ENCODE measurements at regions not wholly inside any gene's neighbourhood (a gene's known extent, or its start where the extent isn't known, plus 50 kb on each side); places are given as distances from the start of the nearest gene placed in this dataset.

DNA sequence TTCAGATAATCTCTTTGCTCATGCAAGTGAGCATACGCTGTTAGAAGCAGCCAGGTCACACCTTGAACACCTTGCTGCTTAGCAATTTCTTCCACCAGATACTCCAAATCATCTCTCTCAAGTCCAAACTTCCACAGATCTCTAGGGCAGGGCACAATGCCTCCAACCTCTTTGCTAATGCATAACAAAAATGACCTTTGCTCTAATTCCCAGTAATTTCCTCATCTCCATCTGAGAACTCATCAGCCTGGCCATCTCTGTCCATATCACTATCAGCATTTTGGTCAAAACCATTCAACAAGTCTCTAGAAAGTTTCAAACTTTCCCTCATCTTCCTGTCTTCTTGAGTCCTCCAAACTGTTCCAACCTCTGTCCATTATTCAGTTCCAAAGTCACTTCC, 139.3 kb upstream of the NR4A3 start:
- TF ChIP-seq, protein P1, sequence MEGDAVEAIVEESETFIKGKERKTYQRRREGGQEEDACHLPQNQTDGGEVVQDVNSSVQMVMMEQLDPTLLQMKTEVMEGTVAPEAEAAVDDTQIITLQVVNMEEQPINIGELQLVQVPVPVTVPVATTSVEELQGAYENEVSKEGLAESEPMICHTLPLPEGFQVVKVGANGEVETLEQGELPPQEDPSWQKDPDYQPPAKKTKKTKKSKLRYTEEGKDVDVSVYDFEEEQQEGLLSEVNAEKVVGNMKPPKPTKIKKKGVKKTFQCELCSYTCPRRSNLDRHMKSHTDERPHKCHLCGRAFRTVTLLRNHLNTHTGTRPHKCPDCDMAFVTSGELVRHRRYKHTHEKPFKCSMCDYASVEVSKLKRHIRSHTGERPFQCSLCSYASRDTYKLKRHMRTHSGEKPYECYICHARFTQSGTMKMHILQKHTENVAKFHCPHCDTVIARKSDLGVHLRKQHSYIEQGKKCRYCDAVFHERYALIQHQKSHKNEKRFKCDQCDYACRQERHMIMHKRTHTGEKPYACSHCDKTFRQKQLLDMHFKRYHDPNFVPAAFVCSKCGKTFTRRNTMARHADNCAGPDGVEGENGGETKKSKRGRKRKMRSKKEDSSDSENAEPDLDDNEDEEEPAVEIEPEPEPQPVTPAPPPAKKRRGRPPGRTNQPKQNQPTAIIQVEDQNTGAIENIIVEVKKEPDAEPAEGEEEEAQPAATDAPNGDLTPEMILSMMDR (conservative IDR thresholded peaks at IDR 0.05; ENCODE audit: low read depth, low read length): no peak
- no peak overlapping the region for H3K4me3 ChIP-seq (ENCODE audit: low read depth, low read length)

DNA sequence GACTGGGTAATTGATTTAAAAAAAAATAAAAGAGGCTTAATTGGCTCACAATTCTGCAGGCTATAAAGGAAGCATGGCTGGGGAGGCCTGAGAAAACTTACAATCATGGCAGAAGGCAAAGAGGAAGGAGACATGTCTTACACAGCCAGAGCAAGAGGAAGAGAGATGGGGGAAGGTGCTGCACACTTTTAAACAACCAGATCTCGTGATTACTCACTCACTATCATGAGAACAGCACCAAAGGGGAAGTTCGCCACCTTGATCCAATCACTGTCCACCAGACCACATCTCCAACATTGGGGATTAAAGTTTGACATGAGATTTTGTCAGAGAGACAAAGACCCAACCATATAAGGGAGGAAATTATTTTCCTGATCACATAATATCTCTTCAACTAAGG, 138.8 kb upstream of the NR4A3 start:
- no peak for DNase-seq (ENCODE audit: low read depth)
- TF ChIP-seq, protein P1 (conservative IDR thresholded peaks at IDR 0.05; ENCODE audit: low read depth, low read length): no peak
- H3K4me3 ChIP-seq (ENCODE audit: low read depth, low read length): no peak overlapping the region

More for the DNA sequence above, 139.3 kb upstream of the NR4A3 start:
- DNase-seq (ENCODE audit: low read depth): no peak

DNA sequence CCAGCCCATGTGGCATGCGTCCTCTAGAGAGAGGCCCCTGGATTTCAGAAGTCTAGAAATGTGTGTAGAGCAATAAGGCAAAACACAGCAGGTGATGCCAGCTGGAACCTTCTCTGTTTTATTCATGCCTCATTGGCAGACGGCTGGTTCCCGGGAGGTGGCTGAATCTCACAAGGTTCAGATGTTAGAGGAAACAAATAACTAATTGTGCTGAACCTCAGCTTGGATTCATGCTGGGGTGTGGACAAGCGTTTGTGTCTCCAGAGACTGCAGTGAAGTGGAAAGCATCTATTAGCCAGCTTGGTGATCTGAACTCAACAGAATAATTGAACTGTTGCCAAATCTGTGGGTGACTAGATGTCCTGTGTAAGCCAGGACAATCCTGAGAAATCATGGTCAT, 131.1 kb upstream of the NR4A3 start:
- no peak for DNase-seq (ENCODE audit: low read depth)
- H3K4me3 ChIP-seq (ENCODE audit: low read depth, low read length): no peak overlapping the region
- TF ChIP-seq, protein P1 (conservative IDR thresholded peaks at IDR 0.05; ENCODE audit: low read depth, low read length): no peak

DNA sequence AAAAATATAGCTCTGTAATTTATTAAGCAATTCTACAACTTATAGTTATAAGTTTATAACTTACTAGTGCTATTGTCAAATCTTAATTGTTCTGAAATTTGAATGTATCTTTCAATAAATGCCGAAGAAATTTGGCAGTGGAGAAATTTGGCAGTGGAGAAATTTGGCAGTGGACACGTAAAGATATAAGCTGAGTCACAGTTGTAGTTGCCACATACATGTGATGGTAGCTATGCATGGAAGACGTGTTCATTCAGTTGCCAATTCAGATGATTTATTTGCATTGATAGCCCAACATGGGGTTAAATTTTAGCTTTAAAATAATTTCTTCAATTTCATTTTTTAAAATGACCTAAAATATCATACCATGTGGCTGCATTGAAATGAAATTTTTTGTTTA, 127.8 kb upstream of the NR4A3 start:
- no peak for DNase-seq (ENCODE audit: low read depth)
- no peak overlapping the region for H3K4me3 ChIP-seq (ENCODE audit: low read depth, low read length)
- TF ChIP-seq, protein P1 (conservative IDR thresholded peaks at IDR 0.05; ENCODE audit: low read depth, low read length): no peak

DNA sequence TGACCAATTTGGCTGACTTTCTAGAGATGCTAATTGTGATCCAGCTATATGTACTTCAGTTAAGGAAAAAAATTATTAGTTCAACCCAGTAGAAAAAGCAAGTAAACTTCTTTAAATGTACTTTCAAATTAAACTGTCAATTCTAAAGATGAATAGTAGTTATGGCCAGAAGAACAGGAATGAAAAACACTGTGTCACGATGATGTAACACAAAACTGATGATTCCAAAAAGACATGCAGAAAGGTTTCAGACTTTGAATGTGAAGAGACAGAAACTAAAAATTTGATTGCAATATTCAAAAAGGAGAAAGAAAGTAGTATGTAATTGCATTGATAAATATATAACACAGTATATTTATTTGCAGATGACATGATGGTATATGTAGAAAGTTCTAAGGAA, 127.3 kb upstream of the NR4A3 start:
- H3K4me3 ChIP-seq (ENCODE audit: low read depth, low read length): no peak overlapping the region
- DNase-seq (ENCODE audit: low read depth): no peak
- TF ChIP-seq, protein P1 (conservative IDR thresholded peaks at IDR 0.05; ENCODE audit: low read depth, low read length): no peak

DNA sequence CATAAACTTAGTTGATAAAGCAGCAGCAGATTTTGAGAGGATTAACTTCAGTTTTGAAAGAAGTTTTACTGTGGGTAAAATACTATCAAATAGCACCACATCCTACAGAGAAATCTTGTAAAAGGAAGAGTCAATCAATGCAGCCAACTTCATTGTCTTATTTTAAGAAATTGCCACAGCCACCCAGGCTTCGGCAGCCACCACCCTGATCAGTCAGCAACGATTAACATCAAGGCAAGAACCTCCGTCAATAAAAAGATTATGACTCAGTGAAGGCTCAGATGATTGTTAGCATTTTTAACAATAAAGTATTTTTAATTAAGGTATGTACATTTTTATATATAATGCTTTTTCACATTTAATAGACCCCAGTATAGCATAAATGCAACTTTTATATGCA, 122.3 kb upstream of the NR4A3 start:
- TF ChIP-seq, protein P1 (conservative IDR thresholded peaks at IDR 0.05; ENCODE audit: low read depth, low read length): no peak
- no peak overlapping the region for H3K4me3 ChIP-seq (ENCODE audit: low read depth, low read length)
- no peak for DNase-seq (ENCODE audit: low read depth)

DNA sequence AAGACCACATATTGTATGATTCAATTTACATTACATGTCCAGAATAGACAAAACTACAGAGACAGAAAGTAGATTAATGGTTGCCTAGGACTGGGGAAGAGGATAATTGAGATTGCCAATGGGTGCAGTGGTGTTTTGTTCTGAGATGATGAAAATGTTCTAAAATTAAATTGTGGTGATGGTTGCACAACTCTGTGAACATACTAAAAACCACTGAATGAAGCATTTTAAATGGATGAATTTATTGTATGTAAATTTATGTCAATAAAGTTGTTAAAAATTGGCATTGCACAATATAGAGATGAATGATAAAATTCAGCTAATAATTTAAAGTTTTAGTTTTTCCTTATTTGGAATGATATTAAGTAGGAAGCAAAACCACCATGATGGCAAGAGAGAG, 109.5 kb upstream of the NR4A3 start:
- no peak for DNase-seq (ENCODE audit: low read depth)
- no peak overlapping the region for H3K4me3 ChIP-seq (ENCODE audit: low read depth, low read length)
- TF ChIP-seq, protein P1 (conservative IDR thresholded peaks at IDR 0.05; ENCODE audit: low read depth, low read length): no peak
